Lower lobe of right lung (tissue), 2 donors: ENCODE measurements at regions not wholly inside any gene's neighbourhood (a gene's known extent, or its start where the extent isn't known, plus 50 kb on each side); places are given as distances from the start of the nearest gene placed in this dataset.
A peak's percentile ranks its signal among the peaks of the same experiment; 100 is the strongest.

Experiments used
- ATAC-seq, 2 donors: fragments of 200-7000 bp; cut with Tn5 transposase; one replicate each; pipeline ENCODE4 v1.9.1; 2020 to 2022; ENCODE audit warnings: mild to moderate bottlenecking in 2 of 2, moderate library complexity in 2 of 2
- DNase-seq: peaks from one replicate; pipeline ENCODE4 v3.0.0-alpha.2; 2020
- H3K27ac ChIP-seq: fragments of 200-600 bp; one replicate; pipeline ENCODE4 v1.8.0; 2022
- H3K27me3 ChIP-seq: fragments of 200-600 bp; one replicate; pipeline ENCODE4 v1.8.0; 2022; ENCODE audit warnings: low read depth
- H3K36me3 ChIP-seq: fragments of 200-600 bp; one replicate; pipeline ENCODE4 v1.8.0; 2022; ENCODE audit warnings: mild to moderate bottlenecking
- H3K4me1 ChIP-seq: fragments of 200-600 bp; one replicate; pipeline ENCODE4 v1.8.0; 2022
- H3K4me3 ChIP-seq: fragments of 200-600 bp; one replicate; pipeline ENCODE4 v1.8.0; 2022; ENCODE audit warnings: mild to moderate bottlenecking
- H3K9me3 ChIP-seq: fragments of 200-600 bp; one replicate; pipeline ENCODE4 v1.8.0; 2022
- intact Hi-C: fragments of 100-400 bp; cut with DNase I; formaldehyde crosslinking; loops from one replicate; pipeline ENCODE4 v1.11.0; 2022
- TF ChIP-seq, protein P1 (sequence below): fragments of 200-600 bp; IDR thresholded peaks from one replicate; pipeline ENCODE4 v1.8.0; 2022; ENCODE audit warnings: antibody characterized with exemption, mild to moderate bottlenecking
- donor health status: DM: no; HTN: yes; CAD: no; lungs with severe emphysema.

DNA sequence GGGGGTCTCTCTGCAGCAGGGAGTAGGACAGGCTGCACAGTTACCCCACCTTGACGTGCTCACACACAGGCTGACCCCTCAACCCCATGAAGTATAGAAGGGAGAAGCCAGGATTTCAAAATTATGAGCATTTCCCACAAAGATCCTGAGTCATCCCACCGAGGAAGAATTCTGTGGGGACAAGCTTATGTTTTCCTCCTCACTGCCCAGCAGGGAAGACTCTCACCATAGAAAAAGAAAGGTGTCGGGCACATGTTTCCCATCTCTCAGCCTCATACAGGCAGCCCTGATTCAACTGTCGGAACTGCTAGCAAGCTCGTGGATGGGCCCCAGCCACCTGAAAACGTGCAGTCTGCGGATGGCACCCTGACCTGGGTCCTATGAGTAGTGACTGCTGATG, 499.7 kb upstream of the MKI67 start:
- no peaks in the 10 kb centered on the region for H3K27me3 ChIP-seq
- DNase-seq, result no peak
- ATAC-seq, result no peak
- no peaks in the 10 kb centered on the region for H3K9me3 ChIP-seq
- H3K4me3 ChIP-seq, result no peak overlapping the region
- no peaks in the 10 kb centered on the region for H3K4me1 ChIP-seq
- TF ChIP-seq, protein P1, sequence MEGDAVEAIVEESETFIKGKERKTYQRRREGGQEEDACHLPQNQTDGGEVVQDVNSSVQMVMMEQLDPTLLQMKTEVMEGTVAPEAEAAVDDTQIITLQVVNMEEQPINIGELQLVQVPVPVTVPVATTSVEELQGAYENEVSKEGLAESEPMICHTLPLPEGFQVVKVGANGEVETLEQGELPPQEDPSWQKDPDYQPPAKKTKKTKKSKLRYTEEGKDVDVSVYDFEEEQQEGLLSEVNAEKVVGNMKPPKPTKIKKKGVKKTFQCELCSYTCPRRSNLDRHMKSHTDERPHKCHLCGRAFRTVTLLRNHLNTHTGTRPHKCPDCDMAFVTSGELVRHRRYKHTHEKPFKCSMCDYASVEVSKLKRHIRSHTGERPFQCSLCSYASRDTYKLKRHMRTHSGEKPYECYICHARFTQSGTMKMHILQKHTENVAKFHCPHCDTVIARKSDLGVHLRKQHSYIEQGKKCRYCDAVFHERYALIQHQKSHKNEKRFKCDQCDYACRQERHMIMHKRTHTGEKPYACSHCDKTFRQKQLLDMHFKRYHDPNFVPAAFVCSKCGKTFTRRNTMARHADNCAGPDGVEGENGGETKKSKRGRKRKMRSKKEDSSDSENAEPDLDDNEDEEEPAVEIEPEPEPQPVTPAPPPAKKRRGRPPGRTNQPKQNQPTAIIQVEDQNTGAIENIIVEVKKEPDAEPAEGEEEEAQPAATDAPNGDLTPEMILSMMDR, result no peak
- no peak overlapping the region for H3K27ac ChIP-seq
- H3K36me3 ChIP-seq, result no peaks in the 10 kb centered on the region
- intact Hi-C loops, result no loop called here

DNA sequence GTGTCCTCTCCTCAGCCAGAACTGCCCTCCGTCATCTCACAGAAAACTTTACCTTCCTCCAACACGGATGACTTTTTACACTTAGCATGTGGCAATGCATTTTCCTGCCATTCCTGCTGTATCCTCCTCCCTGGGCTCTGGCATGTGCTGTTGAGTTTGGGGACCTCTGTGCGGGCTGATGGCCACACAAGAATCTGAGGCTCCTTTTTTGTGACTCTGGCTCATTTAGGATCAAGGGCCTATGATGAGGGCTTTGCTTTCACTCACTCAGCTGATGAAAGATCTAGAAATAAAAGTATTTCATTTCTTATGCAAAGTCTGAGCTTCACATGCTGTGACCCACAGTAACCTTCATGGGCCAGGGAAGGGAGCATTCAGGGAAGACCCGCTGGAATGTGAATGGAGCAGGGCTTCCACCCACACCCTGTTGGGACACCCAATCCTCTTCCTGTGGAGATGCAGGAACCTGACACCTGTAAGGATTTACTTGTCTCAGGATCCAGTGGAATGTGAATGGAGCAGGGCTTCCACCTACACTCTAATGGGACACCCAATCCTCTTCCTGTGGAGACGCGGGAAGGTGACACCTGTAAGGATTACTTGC, 500.3 kb upstream of the MKI67 start:
- no peak overlapping the region for H3K4me3 ChIP-seq
- no peaks in the 10 kb centered on the region for H3K9me3 ChIP-seq
- no peaks in the 10 kb centered on the region for H3K36me3 ChIP-seq
- no peaks in the 10 kb centered on the region for H3K4me1 ChIP-seq
- H3K27me3 ChIP-seq, result no peaks in the 10 kb centered on the region
- no peak for ATAC-seq
- intact Hi-C loops, result no loop called here
- TF ChIP-seq, protein P1, result no peak
- H3K27ac ChIP-seq, result no peak overlapping the region
- no peak for DNase-seq

DNA sequence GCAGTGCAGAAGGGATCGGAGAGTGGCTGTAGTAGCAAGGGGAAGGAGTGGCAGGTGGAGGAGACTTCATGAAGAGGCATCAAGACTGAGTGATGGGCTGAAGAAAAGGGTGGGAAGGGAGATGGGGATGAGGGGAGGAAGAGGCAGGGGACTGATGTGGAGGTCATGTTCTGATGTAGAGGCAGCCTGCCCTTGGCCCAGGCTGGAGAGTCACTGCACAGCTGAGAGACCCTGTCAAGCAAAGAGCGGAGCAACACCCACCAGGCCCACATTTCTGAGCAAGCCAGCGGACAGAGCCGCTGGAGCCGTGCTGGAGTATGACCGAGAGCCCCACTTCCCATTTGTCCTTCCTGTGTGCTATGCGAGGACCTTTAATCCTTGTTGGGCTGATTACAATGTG, 501.6 kb upstream of the MKI67 start:
- intact Hi-C loops, result no loop called here
- Histone ChIP-seq H3K36me3 (no peaks in the 10 kb centered on the region), H3K9me3 (no peaks in the 10 kb centered on the region), H3K4me3 (no peak overlapping the region), H3K27me3 (no peaks in the 10 kb centered on the region), H3K4me1 (no peaks in the 10 kb centered on the region), H3K27ac (no peak overlapping the region)
- ATAC-seq (no peak), DNase-seq (no peak)
- TF ChIP-seq, protein P1, result no peak

DNA sequence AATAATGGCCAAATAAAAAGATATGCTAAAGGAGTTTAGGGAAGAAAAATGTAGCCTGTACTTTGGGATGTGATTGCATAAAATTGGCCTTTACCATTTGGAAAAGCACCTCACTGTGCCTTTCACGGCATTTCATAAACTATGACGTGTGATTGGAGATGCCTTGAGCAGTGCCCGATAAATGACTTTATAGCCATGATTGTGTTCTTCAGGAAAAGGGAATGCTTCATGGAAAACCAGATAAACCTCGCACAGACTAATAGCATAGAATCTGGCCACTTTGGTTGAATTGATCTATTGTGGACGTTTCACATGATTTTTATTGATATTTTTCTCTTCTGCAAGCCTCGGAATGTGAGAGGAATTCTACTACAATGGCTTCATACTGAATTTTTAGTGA, 502.0 kb upstream of the MKI67 start:
- TF ChIP-seq, protein P1, result no peak
- Histone ChIP-seq H3K9me3 (no peaks in the 10 kb centered on the region), H3K27me3 (no peaks in the 10 kb centered on the region), H3K27ac (no peak overlapping the region), H3K36me3 (no peaks in the 10 kb centered on the region), H3K4me1 (no peaks in the 10 kb centered on the region), H3K4me3 (no peak overlapping the region)
- no peak for DNase-seq
- ATAC-seq, result no peak
- intact Hi-C loops, result no loop called here

DNA sequence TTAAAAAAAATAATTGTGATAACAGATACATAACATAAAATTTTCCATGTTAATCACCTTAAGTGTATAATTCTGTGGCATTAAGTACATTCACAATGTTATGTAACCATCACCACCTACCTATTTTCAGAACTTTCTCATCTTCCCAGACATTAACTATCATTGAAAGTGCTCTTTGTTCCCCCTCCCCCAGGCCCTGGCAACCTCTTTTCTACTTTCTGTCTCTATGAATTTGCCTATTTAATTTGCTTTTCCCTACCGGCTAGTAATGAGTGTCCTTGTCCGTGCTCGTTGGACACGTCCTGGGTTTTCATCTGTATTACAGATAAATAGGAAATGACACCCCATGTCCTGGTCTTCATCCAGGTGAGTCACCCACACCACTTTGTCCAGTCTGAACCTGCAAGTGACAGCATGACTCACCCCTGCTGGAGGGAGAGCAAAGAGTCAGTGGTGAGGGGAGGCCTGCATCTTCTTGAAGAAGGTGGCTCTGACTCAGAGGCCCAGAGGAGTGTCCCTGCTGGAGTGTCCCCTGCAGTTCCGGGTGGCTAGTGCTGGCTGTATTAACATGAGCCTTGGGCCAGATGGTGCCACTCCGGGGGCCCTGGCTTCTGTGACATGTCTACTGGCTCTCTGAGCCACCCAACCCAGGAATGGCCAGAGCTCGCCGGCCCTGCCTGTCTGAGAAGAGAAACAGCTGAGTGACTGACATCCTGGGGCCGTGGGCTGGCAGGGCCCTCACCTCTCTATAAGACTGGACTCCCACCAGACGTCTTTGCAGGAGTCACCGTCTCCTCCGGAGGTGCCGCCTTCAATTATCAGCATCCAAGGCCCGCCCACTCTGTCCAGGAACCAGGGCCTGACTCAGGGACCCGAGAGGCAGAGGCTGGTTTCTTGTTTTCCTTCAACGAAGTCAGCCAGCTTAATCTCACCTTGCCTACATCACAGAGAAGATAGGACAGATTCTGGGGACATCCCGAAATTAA, 503.2 kb upstream of the MKI67 start:
- intact Hi-C loops, result no loop called here
- TF ChIP-seq, protein P1, result no peak
- peak in 1 of 2 donors; percentile 39 for ATAC-seq
- Histone ChIP-seq H3K4me3 (no peak overlapping the region), H3K36me3 (no peaks in the 10 kb centered on the region), H3K27ac (no peak overlapping the region), H3K4me1 (no peaks in the 10 kb centered on the region), H3K9me3 (no peaks in the 10 kb centered on the region), H3K27me3 (no peaks in the 10 kb centered on the region)
- DNase-seq, result no peak
